ENCODE measurements at regions not wholly inside any gene's neighbourhood (a gene's known extent, or its start where the extent isn't known, plus 50 kb on each side); places are given as distances from the start of the nearest gene placed in this dataset.

DNA sequence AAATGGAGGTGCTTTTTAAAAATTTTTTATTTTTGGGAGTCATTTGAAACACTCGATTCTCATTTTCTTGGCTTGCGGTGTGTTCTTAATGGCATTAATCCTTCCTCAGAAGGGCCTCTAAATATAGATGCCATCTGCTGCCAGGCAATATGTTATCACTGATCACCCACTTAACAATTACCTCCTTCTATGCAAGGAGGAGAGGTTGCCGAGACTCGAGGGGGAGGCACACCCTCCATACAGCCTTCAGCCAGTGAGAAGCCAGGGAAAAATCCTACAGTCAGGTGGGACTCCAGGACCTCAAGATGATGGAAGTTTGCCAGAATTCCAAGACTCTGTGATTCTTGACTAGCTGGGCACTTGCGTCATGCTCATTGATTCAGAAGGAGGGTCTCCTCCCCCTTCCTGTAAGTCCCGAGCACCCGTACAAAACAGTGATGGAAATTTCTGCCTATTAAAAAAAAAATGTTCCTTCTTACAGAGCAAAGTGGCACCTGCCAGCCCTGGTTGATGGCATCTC, 574.5 kb downstream of the TYW1 start:
- Histone ChIP-seq H3K4me2 (ENCODE audit: low read length, poor library complexity, severe bottlenecking) (no peak overlapping the region), H3K18ac (ENCODE audit: low read depth in 1 of 2, low read length in 2 of 2) (no peak overlapping the region), H3K36me3 (ENCODE audit: control insufficient read depth in 1 of 2, insufficient read depth in 2 of 2, low read depth in 1 of 2, low read length in 2 of 2) (no peaks in the 10 kb centered on the region), H2BK5ac (ENCODE audit: low read depth, low read length, poor library complexity, severe bottlenecking) (no peak overlapping the region), H4K91ac (ENCODE audit: low read length) (no peak overlapping the region), H3K23ac (ENCODE audit: low read length in 2 of 2) (no peak overlapping the region), H3K27me3 (ENCODE audit: control insufficient read depth in 1 of 2, insufficient read depth in 1 of 2, low read length in 2 of 2) (no peaks in the 10 kb centered on the region), H2BK12ac (ENCODE audit: low read length in 2 of 2) (no peak overlapping the region), H3K9me3 (ENCODE audit: control insufficient read depth, low read length) (no peaks in the 10 kb centered on the region), H2BK120ac (ENCODE audit: low read depth, low read length) (no peak overlapping the region), H3K4me1 (ENCODE audit: control insufficient read depth, insufficient read depth, low read depth, low read length) (no peaks in the 10 kb centered on the region), H3K79me1 (replicated peaks; ENCODE audit: low read length, poor library complexity, severe bottlenecking) (no peaks in the 10 kb centered on the region), H3K27ac (ENCODE audit: low read length, poor library complexity, severe bottlenecking) (no peak overlapping the region), H4K8ac (ENCODE audit: low read length) (no peak overlapping the region), H3K14ac (ENCODE audit: low read length in 2 of 2) (no peak overlapping the region), H2AK5ac (ENCODE audit: low read length, severe bottlenecking) (no peak overlapping the region), H3K4me3 (ENCODE audit: insufficient read depth in 1 of 2, low read depth in 1 of 2, low read length in 2 of 2) (no peak overlapping the region), H3K9ac (ENCODE audit: low read length) (no peak overlapping the region), H2AFZ (ENCODE audit: low read depth, low read length) (no peak overlapping the region), H3K4ac (ENCODE audit: low read depth in 1 of 2, low read length in 2 of 2) (no peak overlapping the region), H2BK15ac (ENCODE audit: low read depth, poor library complexity, severe bottlenecking) (no peak overlapping the region)
- 86% methylated on average over 7 of the region's 7 CpGs for WGBS
- no peak for DNase-seq

DNA sequence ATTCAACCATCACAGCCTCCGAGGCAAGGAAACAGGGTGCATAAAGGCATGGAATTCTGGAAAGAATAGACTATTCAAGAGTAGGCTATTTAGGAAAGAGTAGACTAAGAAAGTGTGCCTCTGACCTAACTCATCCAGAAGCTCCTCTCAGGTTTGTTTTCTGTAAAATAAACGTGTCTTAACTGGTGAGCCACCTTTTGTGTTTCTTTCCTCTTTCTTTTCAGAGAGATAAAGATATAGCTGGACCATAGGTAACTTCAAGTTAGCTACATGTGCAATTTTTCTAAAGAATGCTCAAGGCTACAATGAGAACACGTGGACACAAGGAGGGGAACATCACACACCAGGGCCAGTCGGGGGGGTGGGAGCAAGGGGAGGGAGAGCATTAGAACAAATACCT, 577.0 kb downstream of the TYW1 start:
- no peaks in the 10 kb centered on the region for H3K27me3 ChIP-seq (ENCODE audit: control insufficient read depth in 1 of 2, insufficient read depth in 1 of 2, low read length in 2 of 2)
- no peaks in the 10 kb centered on the region for H3K36me3 ChIP-seq (ENCODE audit: control insufficient read depth in 1 of 2, insufficient read depth in 2 of 2, low read depth in 1 of 2, low read length in 2 of 2)
- no peaks in the 10 kb centered on the region for H3K79me1 ChIP-seq (replicated peaks; ENCODE audit: low read length, poor library complexity, severe bottlenecking)
- H2AFZ ChIP-seq (ENCODE audit: low read depth, low read length), result no peak overlapping the region
- no peak overlapping the region for H2BK120ac ChIP-seq (ENCODE audit: low read depth, low read length)
- H3K9me3 ChIP-seq (ENCODE audit: control insufficient read depth, low read length), result no peaks in the 10 kb centered on the region
- no peak overlapping the region for H2AK5ac ChIP-seq (ENCODE audit: low read length, severe bottlenecking)
- H2BK12ac ChIP-seq (ENCODE audit: low read length in 2 of 2), result no peak overlapping the region
- no peak overlapping the region for H3K4ac ChIP-seq (ENCODE audit: low read depth in 1 of 2, low read length in 2 of 2)
- no peak overlapping the region for H2BK5ac ChIP-seq (ENCODE audit: low read depth, low read length, poor library complexity, severe bottlenecking)
- H2BK15ac ChIP-seq (ENCODE audit: low read depth, poor library complexity, severe bottlenecking), result no peak overlapping the region
- H3K23ac ChIP-seq (ENCODE audit: low read length in 2 of 2), result no peak overlapping the region
- no peaks in the 10 kb centered on the region for H3K4me1 ChIP-seq (ENCODE audit: control insufficient read depth, insufficient read depth, low read depth, low read length)
- no peak overlapping the region for H3K27ac ChIP-seq (ENCODE audit: low read length, poor library complexity, severe bottlenecking)
- H3K14ac ChIP-seq (ENCODE audit: low read length in 2 of 2), result no peak overlapping the region
- H4K91ac ChIP-seq (ENCODE audit: low read length), result no peak overlapping the region
- no peak overlapping the region for H3K4me2 ChIP-seq (ENCODE audit: low read length, poor library complexity, severe bottlenecking)
- WGBS, result 80% methylated on average over 3 of the region's 4 CpGs
- H3K9ac ChIP-seq (ENCODE audit: low read length), result no peak overlapping the region
- H3K18ac ChIP-seq (ENCODE audit: low read depth in 1 of 2, low read length in 2 of 2), result no peak overlapping the region
- DNase-seq, result no peak
- H3K4me3 ChIP-seq (ENCODE audit: insufficient read depth in 1 of 2, low read depth in 1 of 2, low read length in 2 of 2), result no peak overlapping the region
- H4K8ac ChIP-seq (ENCODE audit: low read length), result no peak overlapping the region

GRCh38 chr7:67588631-67589030, 592.0 kb downstream of the TYW1 start:
- no peak for DNase-seq
- H3K79me1 ChIP-seq (replicated peaks; ENCODE audit: low read length, poor library complexity, severe bottlenecking), result no peaks in the 10 kb centered on the region
- H3K18ac ChIP-seq (ENCODE audit: low read depth in 1 of 2, low read length in 2 of 2), result no peak overlapping the region
- peaks cover 26% of the 10 kb centered on the region for H3K9me3 ChIP-seq (ENCODE audit: control insufficient read depth, low read length)
- H3K14ac ChIP-seq (ENCODE audit: low read length in 2 of 2), result no peak overlapping the region
- no peak overlapping the region for H3K4me3 ChIP-seq (ENCODE audit: insufficient read depth in 1 of 2, low read depth in 1 of 2, low read length in 2 of 2)
- no peak overlapping the region for H2AFZ ChIP-seq (ENCODE audit: low read depth, low read length)
- no peak overlapping the region for H3K27ac ChIP-seq (ENCODE audit: low read length, poor library complexity, severe bottlenecking)
- no peaks in the 10 kb centered on the region for H3K4me1 ChIP-seq (ENCODE audit: control insufficient read depth, insufficient read depth, low read depth, low read length)
- no peak overlapping the region for H2BK120ac ChIP-seq (ENCODE audit: low read depth, low read length)
- H2BK15ac ChIP-seq (ENCODE audit: low read depth, poor library complexity, severe bottlenecking), result no peak overlapping the region
- H2BK12ac ChIP-seq (ENCODE audit: low read length in 2 of 2), result no peak overlapping the region
- H3K4ac ChIP-seq (ENCODE audit: low read depth in 1 of 2, low read length in 2 of 2), result no peak overlapping the region
- H2BK5ac ChIP-seq (ENCODE audit: low read depth, low read length, poor library complexity, severe bottlenecking), result no peak overlapping the region
- no peak overlapping the region for H4K8ac ChIP-seq (ENCODE audit: low read length)
- WGBS, result 67% methylated on average over 5 of the region's 5 CpGs
- no peak overlapping the region for H4K91ac ChIP-seq (ENCODE audit: low read length)
- H3K23ac ChIP-seq (ENCODE audit: low read length in 2 of 2), result no peak overlapping the region
- H3K36me3 ChIP-seq (ENCODE audit: control insufficient read depth in 1 of 2, insufficient read depth in 2 of 2, low read depth in 1 of 2, low read length in 2 of 2), result no peaks in the 10 kb centered on the region
- no peak overlapping the region for H3K9ac ChIP-seq (ENCODE audit: low read length)
- no peak overlapping the region for H2AK5ac ChIP-seq (ENCODE audit: low read length, severe bottlenecking)
- H3K27me3 ChIP-seq (ENCODE audit: control insufficient read depth in 1 of 2, insufficient read depth in 1 of 2, low read length in 2 of 2), result no peaks in the 10 kb centered on the region
- H3K4me2 ChIP-seq (ENCODE audit: low read length, poor library complexity, severe bottlenecking), result no peak overlapping the region

- Histone ChIP-seq H3K4me2 (ENCODE audit: low read length, poor library complexity, severe bottlenecking) (no peak overlapping the region), H2BK15ac (ENCODE audit: low read depth, poor library complexity, severe bottlenecking) (no peak overlapping the region), H3K23ac (ENCODE audit: low read length in 2 of 2) (no peak overlapping the region), H3K4me3 (ENCODE audit: insufficient read depth in 1 of 2, low read depth in 1 of 2, low read length in 2 of 2) (no peak overlapping the region), H4K91ac (ENCODE audit: low read length) (no peak overlapping the region), H3K27me3 (ENCODE audit: control insufficient read depth in 1 of 2, insufficient read depth in 1 of 2, low read length in 2 of 2) (peaks cover 0 to 3% of the 10 kb centered on the region in 2 experiments), H3K9ac (ENCODE audit: low read length) (no peak overlapping the region), H3K36me3 (ENCODE audit: control insufficient read depth in 1 of 2, insufficient read depth in 2 of 2, low read depth in 1 of 2, low read length in 2 of 2) (no peaks in the 10 kb centered on the region), H3K14ac (ENCODE audit: low read length in 2 of 2) (no peak overlapping the region), H4K8ac (ENCODE audit: low read length) (no peak overlapping the region), H2AFZ (ENCODE audit: low read depth, low read length) (no peak overlapping the region), H3K4me1 (ENCODE audit: control insufficient read depth, insufficient read depth, low read depth, low read length) (no peaks in the 10 kb centered on the region), H2AK5ac (ENCODE audit: low read length, severe bottlenecking) (no peak overlapping the region), H3K9me3 (ENCODE audit: control insufficient read depth, low read length) (peaks cover 25% of the 10 kb centered on the region), H2BK120ac (ENCODE audit: low read depth, low read length) (no peak overlapping the region), H3K27ac (ENCODE audit: low read length, poor library complexity, severe bottlenecking) (no peak overlapping the region), H3K79me1 (replicated peaks; ENCODE audit: low read length, poor library complexity, severe bottlenecking) (no peaks in the 10 kb centered on the region), H2BK12ac (ENCODE audit: low read length in 2 of 2) (no peak overlapping the region), H2BK5ac (ENCODE audit: low read depth, low read length, poor library complexity, severe bottlenecking) (no peak overlapping the region), H3K4ac (ENCODE audit: low read depth in 1 of 2, low read length in 2 of 2) (no peak overlapping the region), H3K18ac (ENCODE audit: low read depth in 1 of 2, low read length in 2 of 2) (no peak overlapping the region)
- DNase-seq, result no peak
- WGBS, result 78% methylated on average over 9 of the region's 10 CpGs
Measured at GRCh38 chr7:67589183-67589582, 592.5 kb downstream of the TYW1 start.
